HG03175 (cell line): ENCODE measurements at regions not wholly inside any gene's neighbourhood (a gene's known extent, or its start where the extent isn't known, plus 50 kb on each side); places are given as distances from the start of the nearest gene placed in this dataset.

Experiments used
- ATAC-seq: cut with Tn5 transposase; IDR thresholded peaks from one replicate; pipeline ENCODE4 v1.9.1; 2021; ENCODE audit warnings: mild to moderate bottlenecking, moderate library complexity; ENCODE audit not compliant: unreplicated experiment

DNA sequence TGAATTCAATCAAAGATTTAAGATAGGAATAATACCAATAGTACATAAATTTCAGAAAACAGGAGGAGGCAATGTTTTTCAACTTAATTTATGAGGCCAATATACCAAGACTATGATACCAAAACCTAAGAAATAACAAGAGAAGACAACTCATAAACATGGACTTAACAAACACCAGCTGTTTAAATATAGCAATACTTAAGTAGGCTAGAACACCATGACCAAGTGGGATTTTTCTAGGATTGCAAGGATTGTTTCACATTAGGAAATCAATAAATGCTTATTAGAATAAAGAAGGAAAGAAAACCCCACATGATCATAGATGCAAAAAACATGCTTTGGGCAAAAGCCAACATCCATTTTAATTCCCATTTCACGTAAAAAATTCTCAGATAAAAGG, 355.1 kb downstream of the EPM2A start:
- ATAC-seq = no peak

DNA sequence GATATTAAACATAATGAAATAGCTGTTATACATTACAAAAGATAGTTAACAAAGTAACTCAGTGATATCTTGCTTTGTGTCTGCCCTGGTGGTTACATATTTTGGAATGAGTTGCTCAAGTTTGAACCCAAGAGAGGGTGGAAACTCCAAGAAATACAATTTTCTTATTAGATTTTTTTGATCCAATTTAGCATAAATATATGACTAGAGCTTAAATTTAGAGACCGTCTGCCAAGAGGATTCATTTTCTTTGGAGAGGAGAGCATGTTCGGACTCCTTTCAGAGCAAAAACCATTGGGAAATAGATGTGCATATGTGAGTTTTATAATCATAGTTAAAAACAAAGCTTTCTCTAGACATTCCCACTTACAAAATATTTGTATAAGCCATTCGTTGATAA, 353.4 kb downstream of the EPM2A start:
- ATAC-seq = no peak

DNA sequence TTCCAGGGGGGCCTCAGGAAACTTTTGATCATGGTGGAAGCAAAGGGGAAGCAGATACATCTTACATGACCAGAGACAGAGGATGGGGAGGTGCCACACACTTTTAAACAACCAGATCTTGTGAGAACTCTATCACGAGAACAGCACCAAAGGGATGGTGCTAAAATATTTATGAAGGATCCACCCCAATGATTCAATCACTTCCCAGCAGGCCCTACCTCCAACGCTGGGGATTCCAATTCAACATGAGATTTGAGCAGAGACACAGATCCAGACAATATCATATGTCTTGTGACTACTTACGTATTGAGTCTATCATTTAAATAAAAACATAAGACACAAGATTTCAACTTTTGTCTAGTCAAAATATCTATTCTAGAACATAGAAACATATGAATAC, 351.9 kb downstream of the EPM2A start:
- no peak for ATAC-seq

GRCh38 chr6:145384503-145384902, 350.8 kb downstream of the EPM2A start:
- no peak for ATAC-seq

GRCh38 chr6:145396499-145396898, 338.8 kb downstream of the EPM2A start:
- no peak for ATAC-seq

GRCh38 chr6:145400508-145400907, 334.8 kb downstream of the EPM2A start:
- ATAC-seq = no peak

DNA sequence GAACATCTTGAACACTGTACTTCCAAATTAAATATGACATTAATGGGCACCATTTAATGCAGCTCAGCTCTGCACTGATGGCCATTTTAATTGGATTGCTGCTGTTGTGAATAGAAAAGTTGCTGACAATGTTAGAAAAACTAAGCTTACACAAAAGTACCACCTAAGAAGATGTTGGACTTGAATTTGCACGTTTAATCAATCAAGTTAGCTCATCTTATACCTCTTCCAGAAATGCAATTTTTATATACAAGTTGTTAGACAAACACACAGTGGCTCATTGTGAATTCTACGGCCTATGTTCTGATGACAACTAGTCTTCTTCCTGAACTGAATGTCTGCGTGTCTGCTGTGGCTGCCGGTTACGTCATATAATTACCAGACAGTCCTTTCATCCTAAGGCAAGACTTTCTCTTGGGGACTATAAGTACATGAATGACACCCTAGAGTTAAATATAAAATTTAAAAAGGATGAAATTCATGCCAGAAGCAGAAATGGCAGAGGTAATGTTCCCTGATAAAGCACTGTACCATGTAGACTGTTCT, 330.2 kb downstream of the EPM2A start:
- ATAC-seq = no peak

DNA sequence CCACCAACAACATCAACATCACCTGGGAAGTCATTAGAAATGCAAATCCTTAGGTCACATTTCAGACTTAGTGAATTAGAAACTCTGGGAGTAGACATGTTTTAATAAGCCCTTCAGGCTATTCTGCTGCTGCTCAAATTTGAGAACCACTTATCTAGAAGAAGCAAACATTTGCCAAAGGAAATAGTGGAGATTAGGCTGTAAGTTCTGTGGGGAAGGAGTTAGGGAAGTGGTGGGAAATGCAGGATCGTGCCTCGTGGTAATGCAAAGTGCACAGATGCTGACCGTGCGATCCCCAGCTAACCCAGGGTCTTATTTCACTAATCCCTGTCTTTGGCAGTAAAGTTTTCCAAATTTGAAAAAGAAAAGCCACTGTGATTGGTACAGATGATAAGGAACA, 328.5 kb downstream of the EPM2A start:
- no peak for ATAC-seq

DNA sequence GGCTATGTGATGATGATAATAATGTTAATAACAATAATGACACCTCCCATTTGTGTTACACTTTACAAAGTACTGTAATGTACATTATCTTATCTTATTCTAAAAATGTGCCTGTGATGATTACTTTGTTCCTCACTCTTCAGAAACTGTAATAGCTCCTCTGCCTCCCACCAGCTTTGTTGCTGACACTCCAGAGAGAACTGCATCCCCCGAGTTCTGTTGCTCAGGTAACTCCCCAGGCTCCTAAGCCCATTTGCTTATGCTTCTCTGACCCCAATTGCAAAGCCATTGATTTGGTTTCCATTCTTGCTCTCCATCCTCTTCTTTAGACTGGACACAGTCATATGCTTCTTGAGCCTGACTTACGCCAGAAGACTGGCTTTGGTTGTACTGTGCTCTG, 319.7 kb downstream of the EPM2A start:
- ATAC-seq = no peak

DNA sequence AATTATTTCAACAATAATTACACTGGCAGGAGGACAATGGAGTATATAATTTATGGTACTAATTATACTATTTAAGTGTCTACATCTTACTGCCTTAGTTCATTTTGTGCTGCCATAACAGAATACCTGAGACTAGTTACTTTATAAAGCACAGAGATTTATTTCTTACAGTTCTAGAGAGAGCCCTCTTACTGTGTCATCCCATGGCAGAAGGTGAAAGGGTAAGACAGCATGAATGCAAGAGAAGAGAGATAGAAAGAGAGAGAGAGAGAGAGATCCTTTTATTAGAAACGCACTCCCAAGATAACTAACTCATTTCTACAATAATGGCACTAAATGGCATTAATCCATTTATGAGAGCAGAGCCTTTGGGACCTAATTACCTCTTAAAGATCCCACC, 314.7 kb downstream of the EPM2A start:
- no peak for ATAC-seq

DNA sequence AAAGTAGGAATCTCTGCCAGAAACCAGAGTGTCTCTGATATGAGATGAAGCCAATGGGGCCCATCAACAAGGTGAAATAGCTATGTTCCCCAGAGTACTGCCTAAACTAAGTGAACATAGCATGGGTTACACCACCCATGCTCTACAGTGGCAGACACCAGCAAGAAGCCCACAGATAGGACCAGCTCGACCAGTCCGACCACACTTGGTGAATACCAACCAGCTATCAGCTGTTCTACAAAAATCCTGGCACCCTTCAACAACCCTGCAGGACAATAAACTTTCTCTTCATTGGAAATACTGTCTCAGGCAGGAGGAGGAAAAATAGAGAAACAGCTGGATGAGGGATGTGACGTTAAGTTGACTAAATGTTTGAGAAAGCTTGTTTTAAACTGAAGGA, 311.4 kb downstream of the EPM2A start:
- no peak for ATAC-seq

- ATAC-seq = no peak
Measured at GRCh38 chr6:145427232-145427631, 308.1 kb downstream of the EPM2A start.

DNA sequence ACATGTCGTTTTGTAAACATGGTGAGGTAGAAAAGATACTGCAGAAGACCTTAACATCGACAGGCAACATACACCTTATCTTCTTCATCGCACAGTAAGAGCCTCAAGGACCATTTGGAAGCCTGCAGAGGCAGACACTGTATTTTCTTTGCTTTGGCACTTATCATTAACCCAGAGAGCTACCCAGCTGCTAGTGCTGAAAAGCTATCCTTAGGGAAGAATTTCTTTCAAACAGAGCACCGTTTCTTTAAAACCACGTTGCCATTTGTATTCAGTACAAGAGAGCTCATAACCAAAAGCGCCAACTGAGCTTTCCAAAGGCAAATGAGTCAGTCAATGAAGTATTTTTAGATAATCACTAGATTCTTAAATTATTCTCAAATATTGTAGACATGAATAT, 306.6 kb downstream of the EPM2A start:
- no peak for ATAC-seq

DNA sequence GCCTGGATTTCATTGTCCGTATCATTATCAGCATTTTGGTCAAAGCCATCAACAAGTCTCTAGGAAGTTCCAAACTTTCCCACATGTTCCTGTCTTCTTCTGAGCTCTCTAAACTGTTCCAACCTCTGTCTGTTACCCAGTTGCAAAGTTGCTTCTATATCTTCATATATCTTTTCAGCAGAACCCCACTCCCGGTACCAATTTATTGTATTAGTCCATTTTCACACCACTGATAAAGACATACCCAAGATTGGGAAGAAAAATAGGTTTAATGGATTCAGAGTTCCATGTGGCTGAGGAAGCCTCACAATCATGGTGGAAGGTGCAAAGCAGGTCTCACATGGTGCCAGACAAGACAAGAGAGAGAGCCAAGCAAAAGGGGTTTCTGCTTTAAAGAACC, 293.2 kb downstream of the EPM2A start:
- ATAC-seq = no peak

- no peak for ATAC-seq
Measured at GRCh38 chr6:145445674-145446073, 289.6 kb downstream of the EPM2A start.

- ATAC-seq = no peak
Measured at GRCh38 chr6:145451029-145451428, 284.3 kb downstream of the EPM2A start.

DNA sequence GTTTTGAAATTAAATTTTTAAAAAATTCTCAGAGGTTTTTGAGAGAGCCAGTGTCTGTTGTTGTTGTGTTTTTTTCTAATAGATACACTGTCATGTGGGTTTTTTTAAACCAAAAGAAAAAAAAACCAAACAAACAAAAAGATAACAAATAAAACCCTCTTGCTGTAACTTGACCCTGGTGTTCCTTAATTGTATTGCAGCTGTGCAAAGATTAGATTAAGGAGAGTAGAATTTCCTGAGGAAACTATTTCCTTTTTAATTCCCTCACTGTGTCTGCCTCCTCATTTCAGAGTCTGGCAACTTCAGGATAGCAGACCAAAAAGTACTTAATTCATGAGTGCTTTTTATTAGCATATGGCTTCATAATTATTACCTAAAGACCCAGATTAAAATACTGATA, 281.9 kb downstream of the EPM2A start:
- no peak for ATAC-seq

- no peak for ATAC-seq
Measured at GRCh38 chr6:145454006-145454405, 281.3 kb downstream of the EPM2A start.

DNA sequence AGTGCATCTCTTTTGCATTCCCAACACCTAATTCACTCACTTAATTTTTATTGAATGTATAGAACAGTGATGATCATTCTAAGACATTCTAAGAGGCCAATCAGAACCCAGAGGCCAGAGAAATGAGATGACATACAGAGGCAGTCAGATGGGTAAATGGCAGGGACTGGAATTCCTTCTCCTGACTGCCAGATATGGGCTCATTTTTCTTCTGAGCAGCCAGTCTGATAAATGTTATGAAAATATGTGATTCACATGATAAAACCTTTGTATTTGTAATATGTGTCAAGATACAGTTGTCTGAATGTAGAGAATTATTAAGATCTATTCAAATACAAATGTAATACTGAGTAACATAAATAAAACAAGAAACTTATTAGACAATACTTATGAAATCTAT, 277.8 kb downstream of the EPM2A start:
- no peak for ATAC-seq

- ATAC-seq = no peak
Measured at GRCh38 chr6:145468534-145468933, 266.8 kb downstream of the EPM2A start.

- no peak for ATAC-seq
Measured at GRCh38 chr6:145469021-145469420, 266.3 kb downstream of the EPM2A start.

- ATAC-seq = no peak
Measured at GRCh38 chr6:145475794-145476396, 259.4 kb downstream of the EPM2A start.

DNA sequence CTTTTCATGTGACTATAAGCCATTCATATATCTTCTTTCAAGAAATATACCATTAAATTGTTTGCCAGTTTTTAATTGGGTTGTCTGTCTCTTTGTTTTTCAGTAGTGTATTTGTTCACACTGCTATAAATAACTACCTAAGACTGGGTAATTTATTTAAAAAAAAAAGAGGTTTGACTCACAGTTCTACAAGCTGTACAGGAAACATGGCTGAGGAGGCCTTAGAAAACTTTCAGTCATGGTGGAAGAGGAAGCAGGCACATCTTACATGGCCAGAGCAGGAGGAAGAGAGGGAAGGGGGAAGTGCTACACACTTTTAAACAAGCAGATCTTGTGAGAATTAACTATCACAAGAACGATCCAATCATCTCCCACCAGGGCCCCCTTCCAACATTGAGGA, 255.3 kb downstream of the EPM2A start:
- no peak for ATAC-seq
